ENCODE measurements at regions not wholly inside any gene's neighbourhood (a gene's known extent, or its start where the extent isn't known, plus 50 kb on each side); places are given as distances from the start of the nearest gene placed in this dataset.

- no peak overlapping the region for H3K4me3 ChIP-seq (ENCODE audit: low read depth, poor library complexity, severe bottlenecking)
- 63 to 75% methylated on average over 5 of the region's 5 CpGs for WGBS, 2 donors
- intact Hi-C loops (cut with DNase I; ENCODE audit: low total_unique reads) = no loop called here
- TF ChIP-seq POLR2A (IDR thresholded peaks at IDR 0.05) (no peak), CTCF (IDR thresholded peaks at IDR 0.05) (no peak)
- DNase-seq (ENCODE audit: low spot score in 2 of 2) = peak in 1 of 2 donors; percentile 12
Measured at GRCh38 chr1:5571438-5571837, 420.8 kb downstream of the NPHP4 start.

- no peak for TF ChIP-seq CTCF (IDR thresholded peaks at IDR 0.05)
- no peak for TF ChIP-seq POLR2A (IDR thresholded peaks at IDR 0.05)
- intact Hi-C loops (cut with DNase I; ENCODE audit: low total_unique reads) = no loop called here
- H3K4me3 ChIP-seq (ENCODE audit: low read depth, poor library complexity, severe bottlenecking) = no peak overlapping the region
- 24 to 27% methylated on average over 2 of the region's 2 CpGs for WGBS, 2 donors
- DNase-seq (ENCODE audit: low spot score in 2 of 2) = no peak
Measured at GRCh38 chr1:5570931-5571330, 421.3 kb downstream of the NPHP4 start.

GRCh38 chr1:5568321-5568720 is 423.9 kb downstream of the NPHP4 start:
- DNase-seq (ENCODE audit: low spot score in 2 of 2) = no peak
- no peak overlapping the region for H3K4me3 ChIP-seq (ENCODE audit: low read depth, poor library complexity, severe bottlenecking)
- no peak for TF ChIP-seq CTCF (IDR thresholded peaks at IDR 0.05)
- TF ChIP-seq POLR2A (IDR thresholded peaks at IDR 0.05) = no peak
- intact Hi-C loops (cut with DNase I; ENCODE audit: low total_unique reads) = no loop called here
- 78 to 80% methylated on average over 6 of the region's 6 CpGs for WGBS, 2 donors

- TF ChIP-seq POLR2A (IDR thresholded peaks at IDR 0.05) (no peak), CTCF (IDR thresholded peaks at IDR 0.05) (no peak)
- intact Hi-C loops (cut with DNase I; ENCODE audit: low total_unique reads) = no loop called here
- H3K4me3 ChIP-seq (ENCODE audit: low read depth, poor library complexity, severe bottlenecking) = no peak overlapping the region
- no peak for DNase-seq (ENCODE audit: low spot score in 2 of 2)
- WGBS, 2 donors = 48 to 85% methylated on average over 3 of the region's 3 CpGs
Measured at GRCh38 chr1:5567839-5568238, 424.4 kb downstream of the NPHP4 start.

GRCh38 chr1:5566924-5567323 is 425.3 kb downstream of the NPHP4 start:
- H3K4me3 ChIP-seq (ENCODE audit: low read depth, poor library complexity, severe bottlenecking) = no peak overlapping the region
- WGBS, 2 donors = 59 to 66% methylated on average over 4 of the region's 4 CpGs
- TF ChIP-seq CTCF (IDR thresholded peaks at IDR 0.05) (no peak), POLR2A (IDR thresholded peaks at IDR 0.05) (no peak)
- intact Hi-C loops (cut with DNase I; ENCODE audit: low total_unique reads) = no loop called here
- DNase-seq (ENCODE audit: low spot score in 2 of 2) = peak in 1 of 2 donors; percentile 64

Measured in lower leg skin (tissue), 4 donors.